ENCODE measurements at regions not wholly inside any gene's neighbourhood (a gene's known extent, or its start where the extent isn't known, plus 50 kb on each side); places are given as distances from the start of the nearest gene placed in this dataset.

DNA sequence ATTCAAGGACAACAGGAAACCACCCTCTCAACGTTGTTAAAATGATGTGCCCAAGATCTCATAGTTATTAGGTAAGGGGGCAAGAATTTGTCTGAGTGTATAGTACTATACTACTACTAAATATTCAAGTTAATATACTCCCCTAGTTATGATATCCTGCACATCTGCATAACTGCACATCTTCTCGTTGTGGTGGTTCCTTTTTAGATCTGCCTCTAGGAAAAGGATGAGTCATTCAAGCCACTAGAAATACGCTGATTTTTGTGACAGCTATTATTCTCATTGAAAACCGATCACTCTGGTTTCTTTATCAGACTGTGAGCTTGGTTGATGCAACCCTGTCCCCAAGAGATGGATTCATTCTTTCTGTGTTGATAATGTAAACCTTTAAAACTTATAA lies 1067.0 kb upstream of the FANCL start:
- TF ChIP-seq CTCF (IDR thresholded peaks at IDR 0.05; ENCODE audit: low read length) (no peak), EZH2phosphoT487 (IDR thresholded peaks at IDR 0.05; ENCODE audit: low read length) (no peak)

All from MM.1S (cell line).